Natural killer cell (primary cell): ENCODE measurements at regions not wholly inside any gene's neighbourhood (a gene's known extent, or its start where the extent isn't known, plus 50 kb on each side); places are given as distances from the start of the nearest gene placed in this dataset.

Experiments used
- ATAC-seq, 3 donors: fragments of 150-1000 bp in 2 of 3; fragments of 200-7000 bp in 1 of 3; cut with Tn5 transposase; 1 replicate in 1 of 3; 2 replicates in 2 of 3; pipeline ENCODE4 v1.10.0; 2021; ENCODE audit warnings: mild to moderate bottlenecking in 2 of 3, moderate library complexity in 2 of 3
- DNase-seq, 2 donors: peaks; one replicate each; pipeline versions ENCODE4 v3.0.0 to v3.0.0-alpha.2; 2013 to 2021; ENCODE audit warnings: mixed read lengths in 1 of 2
- H3K27ac ChIP-seq: one replicate; pipeline ENCODE4 v1.5.1; 2013; ENCODE audit warnings: mild to moderate bottlenecking, low read length
- H3K27me3 ChIP-seq: one replicate; pipeline ENCODE4 v1.6.1; 2013; ENCODE audit warnings: low read length; ENCODE audit not compliant: control insufficient read depth, insufficient read depth
- H3K36me3 ChIP-seq: one replicate; pipeline ENCODE4 v1.6.1; 2013; ENCODE audit warnings: low read length; ENCODE audit not compliant: control insufficient read depth, insufficient read depth
- H3K4me1 ChIP-seq: one replicate; pipeline ENCODE4 v1.6.1; 2013; ENCODE audit warnings: low read length; ENCODE audit not compliant: control insufficient read depth, insufficient read depth
- H3K4me3 ChIP-seq: one replicate; pipeline ENCODE4 v1.5.1; 2013; ENCODE audit warnings: low read length
- H3K9me3 ChIP-seq: one replicate; pipeline ENCODE4 v1.6.1; 2013; ENCODE audit warnings: low read length; ENCODE audit not compliant: control insufficient read depth, insufficient read depth
- H3K27ac Mint-ChIP-seq, 2 donors: one replicate each; pipeline ENCODE4 v1.8.0; 2022; ENCODE audit warnings: mild to moderate bottlenecking in 2 of 2, mixed read lengths in 2 of 2, moderate library complexity in 1 of 2
- H3K27me3 Mint-ChIP-seq, 2 donors: one replicate each; pipeline ENCODE4 v1.8.0; 2022; ENCODE audit warnings: low read depth in 2 of 2, mixed read lengths in 2 of 2
- H3K36me3 Mint-ChIP-seq: one replicate; pipeline ENCODE4 v1.8.0; 2022; ENCODE audit warnings: mixed read lengths
- H3K4me1 Mint-ChIP-seq, 2 donors: one replicate each; pipeline ENCODE4 v1.8.0; 2022; ENCODE audit warnings: mixed read lengths in 2 of 2
- H3K4me3 Mint-ChIP-seq: one replicate; pipeline ENCODE4 v1.8.0; 2022; ENCODE audit warnings: mild to moderate bottlenecking, moderate library complexity, mixed read lengths
- H3K9me3 Mint-ChIP-seq, 2 donors: one replicate each; pipeline ENCODE4 v1.8.0; 2022; ENCODE audit warnings: mixed read lengths in 2 of 2
- CTCF ChIP-seq: fragments of 200-600 bp; IDR thresholded peaks from one replicate; pipeline ENCODE4 v1.8.0; 2022; ENCODE audit warnings: antibody characterized with exemption
- WGBS: methylation state at CpG from one replicate; pipeline ENCODE4 v1.1.7; 2013; ENCODE audit warnings: missing lambda C conversion rate; ENCODE audit not compliant: insufficient coverage; 5-methylcytosine and 5-hydroxymethylcytosine counted together
- intact Hi-C: fragments of 100-400 bp; cut with micrococcal nuclease; formaldehyde crosslinking; loops from one replicate; pipeline ENCODE4 v1.14.2; 2022

DNA sequence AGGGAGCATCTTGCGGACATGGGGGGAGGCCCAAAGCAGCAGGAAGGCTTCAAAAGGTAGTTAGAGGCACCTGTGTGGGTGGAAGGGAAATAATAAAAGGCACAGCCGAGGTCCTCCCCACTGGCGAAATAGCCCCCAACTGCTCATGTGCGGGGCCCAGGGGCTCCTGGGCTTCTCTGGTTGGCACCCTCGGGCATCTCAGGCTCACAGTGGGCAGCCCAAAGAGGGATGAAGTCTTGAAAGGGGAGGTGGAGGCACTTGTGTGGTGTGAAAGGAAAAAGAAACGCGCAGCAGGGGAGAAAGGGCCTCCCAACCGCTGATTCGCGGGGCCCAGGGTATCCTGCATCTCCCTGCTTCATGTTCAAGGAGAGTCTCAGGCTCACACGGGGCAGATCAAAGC lies 579.4 kb downstream of the ALG10 start:
- Mint-ChIP-seq H3K27me3 (no peaks in the 10 kb centered on the region), H3K4me3 (no peak overlapping the region), H3K4me1 (no peaks in the 10 kb centered on the region), H3K27ac (no peak overlapping the region), H3K36me3 (peaks cover 12% of the 10 kb centered on the region), H3K9me3 (peaks cover 0 to 29% of the 10 kb centered on the region in 2 donors)
- no peak for TF ChIP-seq CTCF
- H3K9me3 ChIP-seq = peaks cover 98% of the 10 kb centered on the region
- no peak overlapping the region for H3K27ac ChIP-seq
- no peaks in the 10 kb centered on the region for H3K4me1 ChIP-seq
- DNase-seq = no peak
- H3K27me3 ChIP-seq = no peaks in the 10 kb centered on the region
- no peaks in the 10 kb centered on the region for H3K36me3 ChIP-seq
- no peak overlapping the region for H3K4me3 ChIP-seq
- intact Hi-C loops = no loop called here
- WGBS = 68% methylated on average over 11 of the region's 11 CpGs
- no peak for ATAC-seq

DNA sequence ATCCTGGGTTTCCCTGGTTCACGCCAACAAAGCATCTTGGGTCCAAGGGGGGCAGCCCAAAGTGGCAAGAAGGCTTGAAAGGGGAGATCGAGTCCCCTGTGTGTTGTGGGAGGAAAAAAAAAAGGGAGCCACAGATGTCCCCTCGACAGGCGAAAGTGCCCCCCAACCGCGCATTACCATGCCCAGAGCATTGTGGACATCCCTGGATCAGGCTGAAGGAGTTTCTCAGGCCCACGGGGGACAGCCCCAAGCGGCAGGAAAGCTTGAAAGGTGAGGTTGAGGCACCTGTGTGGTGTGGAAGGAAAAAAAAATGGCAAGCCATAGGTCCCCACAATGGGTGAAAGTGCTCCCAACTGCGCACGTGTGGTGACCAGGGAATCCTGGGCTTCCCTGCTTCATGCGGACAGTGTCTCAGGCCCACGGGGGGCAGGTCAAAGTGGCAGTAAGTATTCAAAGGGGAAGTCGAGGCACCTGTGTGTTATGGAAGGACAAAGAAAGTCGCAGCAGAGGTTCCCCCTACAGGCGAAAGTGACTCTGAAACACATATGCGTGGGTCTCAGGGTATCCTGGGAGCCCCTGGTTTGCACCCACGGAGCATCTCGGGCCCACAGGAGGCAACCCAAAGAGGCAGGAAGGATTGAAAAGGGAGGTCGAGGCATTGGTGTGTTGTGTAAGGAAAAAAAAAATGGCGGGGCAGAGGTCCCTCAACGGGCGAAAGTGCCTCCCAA lies 580.1 kb downstream of the ALG10 start:
- no peaks in the 10 kb centered on the region for H3K27me3 Mint-ChIP-seq
- H3K36me3 Mint-ChIP-seq = peaks cover 12% of the 10 kb centered on the region
- no peak overlapping the region for H3K27ac Mint-ChIP-seq
- Histone ChIP-seq H3K9me3 (peaks cover 98% of the 10 kb centered on the region), H3K27me3 (no peaks in the 10 kb centered on the region), H3K27ac (no peak overlapping the region), H3K4me1 (no peaks in the 10 kb centered on the region), H3K36me3 (no peaks in the 10 kb centered on the region), H3K4me3 (no peak overlapping the region)
- ATAC-seq (no peak), DNase-seq (no peak)
- TF ChIP-seq CTCF = no peak
- WGBS = 73% methylated on average over 22 of the region's 22 CpGs
- intact Hi-C loops = no loop called here
- H3K9me3 Mint-ChIP-seq = peaks cover 0 to 29% of the 10 kb centered on the region in 2 donors
- H3K4me1 Mint-ChIP-seq = no peaks in the 10 kb centered on the region
- no peak overlapping the region for H3K4me3 Mint-ChIP-seq

- Histone ChIP-seq H3K36me3 (no peaks in the 10 kb centered on the region), H3K4me3 (no peak overlapping the region), H3K9me3 (peaks cover 93% of the 10 kb centered on the region), H3K27me3 (no peaks in the 10 kb centered on the region), H3K27ac (no peak overlapping the region), H3K4me1 (no peaks in the 10 kb centered on the region)
- Mint-ChIP-seq H3K4me1 (no peaks in the 10 kb centered on the region), H3K36me3 (peaks cover 12% of the 10 kb centered on the region), H3K4me3 (no peak overlapping the region), H3K9me3 (peaks cover under 1 to 29% of the 10 kb centered on the region in 2 donors), H3K27ac (no peak overlapping the region), H3K27me3 (no peaks in the 10 kb centered on the region)
- intact Hi-C loops = no loop called here
- TF ChIP-seq CTCF = no peak
- 66% methylated on average over 20 of the region's 21 CpGs for WGBS
- DNase-seq (no peak), ATAC-seq (no peak)
These were observed 581.2 kb downstream of the ALG10 start for GRCh38 chr12:34603382-34604035.
